CD14-positive monocyte (primary cell): ENCODE measurements at regions not wholly inside any gene's neighbourhood (a gene's known extent, or its start where the extent isn't known, plus 50 kb on each side); places are given as distances from the start of the nearest gene placed in this dataset.

Source experiments
- DNase-seq, 3 donors: peaks; one replicate each; pipeline ENCODE4 v3.0.0-alpha.2; 2011 to 2022
- H2AFZ ChIP-seq: 2 replicates; pipeline ENCODE4 v1.6.0; 2012; ENCODE audit warnings: mild to moderate bottlenecking, low read depth, low read length, inconsistent platforms; ENCODE audit not compliant: insufficient read depth, poor library complexity, severe bottlenecking
- H3K27ac ChIP-seq, 2 donors: 1 replicate in 1 of 2; 2 replicates in 1 of 2; pipeline ENCODE4 v1.5.1; 2012 to 2013; ENCODE audit warnings: low read length in 2 of 2, control low read depth in 1 of 2, inconsistent platforms in 1 of 2, low read depth in 1 of 2, mild to moderate bottlenecking in 1 of 2
- H3K27me3 ChIP-seq, 2 donors: one replicate each; pipeline versions ENCODE4 v1.6.0 to v1.6.1; 2011 to 2013; ENCODE audit warnings: low read length in 2 of 2; ENCODE audit not compliant: control insufficient read depth in 2 of 2, insufficient read depth in 2 of 2
- H3K36me3 ChIP-seq, 2 donors: replicated peaks in 1 of 2; 1 replicate in 1 of 2; 2 replicates in 1 of 2; pipeline versions ENCODE4 v1.5.1 to v1.6.1; 2012 to 2013; ENCODE audit warnings: low read length in 2 of 2, control low read depth in 1 of 2, inconsistent platforms in 1 of 2, mild to moderate bottlenecking in 1 of 2; ENCODE audit not compliant: insufficient read depth in 2 of 2, control insufficient read depth in 1 of 2
- H3K4me1 ChIP-seq, 2 donors: 1 replicate in 1 of 2; 2 replicates in 1 of 2; pipeline versions ENCODE4 v1.5.1 to v1.6.1; 2012 to 2013; ENCODE audit warnings: low read length in 2 of 2, control low read depth in 1 of 2, inconsistent platforms in 1 of 2, mild to moderate bottlenecking in 1 of 2, moderate library complexity in 1 of 2; ENCODE audit not compliant: insufficient read depth in 2 of 2, control insufficient read depth in 1 of 2
- H3K4me2 ChIP-seq: replicated peaks from 2 replicates; pipeline ENCODE3; 2012; ENCODE audit warnings: low read length, moderate library complexity, mild to moderate bottlenecking; ENCODE audit not compliant: poor library complexity, severe bottlenecking; ENCODE audit errors: extremely low read depth
- H3K4me3 ChIP-seq, 3 experiments: fragments of 200-600 bp in 1 of 3; sonication (generic) in 1 of 3; replicated peaks in 1 of 3; 1 replicate in 2 of 3; 2 replicates in 1 of 3; pipeline ENCODE4 v1.5.1; 2011 to 2013; ENCODE audit warnings: low read length in 3 of 3, mild to moderate bottlenecking in 3 of 3, control low read depth in 2 of 3, low read depth in 2 of 3, inconsistent platforms in 1 of 3, moderate library complexity in 1 of 3
- H3K79me2 ChIP-seq: 2 replicates; pipeline ENCODE4 v1.6.0; 2012; ENCODE audit warnings: mild to moderate bottlenecking, control low read depth, inconsistent platforms, low read length, moderate library complexity; ENCODE audit not compliant: insufficient read depth
- H3K9ac ChIP-seq: 2 replicates; pipeline ENCODE4 v1.6.0; 2017; ENCODE audit warnings: low read length, mild to moderate bottlenecking; ENCODE audit not compliant: insufficient read depth, poor library complexity, severe bottlenecking
- H3K9me3 ChIP-seq, 2 donors: replicated peaks in 1 of 2; 1 replicate in 1 of 2; 2 replicates in 1 of 2; pipeline versions ENCODE4 v1.5.1 to v1.6.1; 2012 to 2013; ENCODE audit warnings: low read length in 2 of 2, control low read depth in 1 of 2; ENCODE audit not compliant: control insufficient read depth in 1 of 2, insufficient read depth in 1 of 2
- H4K20me1 ChIP-seq: 2 replicates; pipeline ENCODE4 v1.6.0; 2012; ENCODE audit warnings: mild to moderate bottlenecking, low read length, control low read depth, moderate library complexity; ENCODE audit not compliant: insufficient read depth
- H3K27ac Mint-ChIP-seq, 7 donors: one replicate each; pipeline ENCODE4 v1.8.0; 2020; ENCODE audit warnings: mild to moderate bottlenecking in 7 of 7, mixed read lengths in 7 of 7, moderate library complexity in 6 of 7, inconsistent platforms in 2 of 7
- H3K27me3 Mint-ChIP-seq, 3 donors: one replicate each; pipeline ENCODE4 v1.8.0; 2021 to 2022; ENCODE audit warnings: low read depth in 3 of 3, mild to moderate bottlenecking in 3 of 3, mixed read lengths in 3 of 3, moderate library complexity in 3 of 3, inconsistent platforms in 1 of 3
- H3K36me3 Mint-ChIP-seq, 2 donors: one replicate each; pipeline ENCODE4 v1.8.0; 2020; ENCODE audit warnings: mixed read lengths in 2 of 2, inconsistent platforms in 1 of 2, mild to moderate bottlenecking in 1 of 2
- H3K4me1 Mint-ChIP-seq: one replicate; pipeline ENCODE4 v1.8.0; 2020; ENCODE audit warnings: mild to moderate bottlenecking, mixed read lengths
- H3K4me3 Mint-ChIP-seq, 2 donors: one replicate each; pipeline ENCODE4 v1.8.0; 2020; ENCODE audit warnings: mild to moderate bottlenecking in 2 of 2, mixed read lengths in 2 of 2, moderate library complexity in 1 of 2
- H3K9me3 Mint-ChIP-seq, 7 donors: one replicate each; pipeline ENCODE4 v1.8.0; 2020 to 2022; ENCODE audit warnings: mixed read lengths in 7 of 7, mild to moderate bottlenecking in 6 of 7, moderate library complexity in 6 of 7, inconsistent platforms in 2 of 7
- WGBS: methylation state at CpG from one replicate; pipeline ENCODE4 v1.1.5; 2013; ENCODE audit warnings: missing lambda C conversion rate; ENCODE audit not compliant: insufficient coverage; 5-methylcytosine and 5-hydroxymethylcytosine counted together
- intact Hi-C, 2 donors: fragments of 100-400 bp; cut with micrococcal nuclease; formaldehyde crosslinking; loops; one replicate each; pipeline versions ENCODE4 v1.15.0 to v1.15.1; 2023
- TF ChIP-seq, protein P1 (sequence below): fragments of 200-600 bp; IDR thresholded peaks from one replicate; pipeline ENCODE4 v1.8.0; 2022; ENCODE audit warnings: antibody characterized with exemption, mild to moderate bottlenecking

DNA sequence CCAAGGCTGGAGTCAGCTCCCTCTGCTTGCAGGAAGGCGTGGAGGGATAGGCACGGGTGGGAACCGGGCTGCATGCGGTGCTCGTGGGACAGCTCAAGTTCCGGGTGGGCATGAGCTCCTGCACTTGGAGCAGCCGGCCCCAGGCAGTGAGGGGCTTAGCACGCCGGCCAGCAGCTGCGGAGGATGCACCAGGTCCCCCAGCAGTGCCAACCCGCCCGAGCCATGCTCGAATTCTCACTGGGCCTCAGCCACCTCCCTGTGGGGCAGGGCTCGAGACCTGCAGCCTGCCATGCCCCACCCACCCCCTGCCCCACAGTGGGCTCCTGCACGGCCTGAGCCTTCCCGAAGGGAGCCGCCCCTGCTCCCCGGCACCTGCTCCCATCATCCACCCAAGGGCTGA lies 1501.8 kb downstream of the AACS start:
- Histone ChIP-seq H3K27ac (no peak overlapping the region), H2AFZ (no peak overlapping the region), H3K4me3 (no peak overlapping the region), H3K36me3 (no peaks in the 10 kb centered on the region), H3K79me2 (no peaks in the 10 kb centered on the region), H3K27me3 (no peaks in the 10 kb centered on the region), H3K4me1 (no peaks in the 10 kb centered on the region), H4K20me1 (no peaks in the 10 kb centered on the region), H3K9me3 (peaks cover 9 to 17% of the 10 kb centered on the region in 2 donors), H3K9ac (no peak overlapping the region), H3K4me2 (no peak overlapping the region)
- no peak overlapping the region for H3K27ac Mint-ChIP-seq
- no peaks in the 10 kb centered on the region for H3K4me1 Mint-ChIP-seq
- no peak for DNase-seq
- WGBS: 86% methylated on average over 16 of the region's 18 CpGs
- no peak overlapping the region for H3K4me3 Mint-ChIP-seq
- H3K27me3 Mint-ChIP-seq: no peaks in the 10 kb centered on the region
- TF ChIP-seq, protein P1, sequence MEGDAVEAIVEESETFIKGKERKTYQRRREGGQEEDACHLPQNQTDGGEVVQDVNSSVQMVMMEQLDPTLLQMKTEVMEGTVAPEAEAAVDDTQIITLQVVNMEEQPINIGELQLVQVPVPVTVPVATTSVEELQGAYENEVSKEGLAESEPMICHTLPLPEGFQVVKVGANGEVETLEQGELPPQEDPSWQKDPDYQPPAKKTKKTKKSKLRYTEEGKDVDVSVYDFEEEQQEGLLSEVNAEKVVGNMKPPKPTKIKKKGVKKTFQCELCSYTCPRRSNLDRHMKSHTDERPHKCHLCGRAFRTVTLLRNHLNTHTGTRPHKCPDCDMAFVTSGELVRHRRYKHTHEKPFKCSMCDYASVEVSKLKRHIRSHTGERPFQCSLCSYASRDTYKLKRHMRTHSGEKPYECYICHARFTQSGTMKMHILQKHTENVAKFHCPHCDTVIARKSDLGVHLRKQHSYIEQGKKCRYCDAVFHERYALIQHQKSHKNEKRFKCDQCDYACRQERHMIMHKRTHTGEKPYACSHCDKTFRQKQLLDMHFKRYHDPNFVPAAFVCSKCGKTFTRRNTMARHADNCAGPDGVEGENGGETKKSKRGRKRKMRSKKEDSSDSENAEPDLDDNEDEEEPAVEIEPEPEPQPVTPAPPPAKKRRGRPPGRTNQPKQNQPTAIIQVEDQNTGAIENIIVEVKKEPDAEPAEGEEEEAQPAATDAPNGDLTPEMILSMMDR: no peak
- intact Hi-C loops: no loop called here
- H3K36me3 Mint-ChIP-seq: no peaks in the 10 kb centered on the region
- peaks cover 4 to 22% (median 8%) of the 10 kb centered on the region in 7 donors for H3K9me3 Mint-ChIP-seq

DNA sequence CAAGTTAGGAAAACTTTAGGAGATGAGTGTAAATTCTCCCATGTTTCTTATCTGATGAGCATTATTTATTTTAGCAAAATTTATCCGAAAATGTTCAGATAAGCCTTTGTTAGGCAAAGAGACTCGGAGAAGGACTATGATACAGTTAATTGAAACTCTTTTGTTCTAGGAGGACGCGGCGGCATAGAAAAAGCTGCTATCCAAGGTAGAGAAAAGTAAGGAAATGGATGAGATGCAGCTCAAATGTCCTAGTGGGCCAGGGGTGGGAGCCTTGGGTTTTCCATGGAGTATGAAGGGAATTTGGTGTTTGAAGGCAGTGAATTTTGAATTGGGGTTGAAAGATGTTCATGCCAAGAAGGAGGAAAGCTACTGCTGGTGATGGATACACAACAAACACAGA lies 1504.5 kb downstream of the AACS start:
- Histone ChIP-seq H3K36me3 (no peaks in the 10 kb centered on the region), H3K27ac (no peak overlapping the region), H3K4me2 (no peak overlapping the region), H3K9me3 (peaks cover 9 to 18% of the 10 kb centered on the region in 2 donors), H4K20me1 (no peaks in the 10 kb centered on the region), H3K9ac (no peak overlapping the region), H3K4me3 (no peak overlapping the region), H3K27me3 (no peaks in the 10 kb centered on the region), H2AFZ (no peak overlapping the region), H3K79me2 (no peaks in the 10 kb centered on the region), H3K4me1 (no peaks in the 10 kb centered on the region)
- H3K27ac Mint-ChIP-seq: no peak overlapping the region
- no peak for DNase-seq
- TF ChIP-seq, protein P1: no peak
- 94% methylated on average over 5 of the region's 5 CpGs for WGBS
- H3K4me3 Mint-ChIP-seq: no peak overlapping the region
- intact Hi-C loops: no loop called here
- H3K36me3 Mint-ChIP-seq: no peaks in the 10 kb centered on the region
- H3K4me1 Mint-ChIP-seq: no peaks in the 10 kb centered on the region
- H3K9me3 Mint-ChIP-seq: peaks cover 3 to 19% (median 10%) of the 10 kb centered on the region in 7 donors
- H3K27me3 Mint-ChIP-seq: peaks cover 0 to 2% (median 0%) of the 10 kb centered on the region in 3 donors
